ENCODE measurements at regions not wholly inside any gene's neighbourhood (a gene's known extent, or its start where the extent isn't known, plus 50 kb on each side); places are given as distances from the start of the nearest gene placed in this dataset.

DNA sequence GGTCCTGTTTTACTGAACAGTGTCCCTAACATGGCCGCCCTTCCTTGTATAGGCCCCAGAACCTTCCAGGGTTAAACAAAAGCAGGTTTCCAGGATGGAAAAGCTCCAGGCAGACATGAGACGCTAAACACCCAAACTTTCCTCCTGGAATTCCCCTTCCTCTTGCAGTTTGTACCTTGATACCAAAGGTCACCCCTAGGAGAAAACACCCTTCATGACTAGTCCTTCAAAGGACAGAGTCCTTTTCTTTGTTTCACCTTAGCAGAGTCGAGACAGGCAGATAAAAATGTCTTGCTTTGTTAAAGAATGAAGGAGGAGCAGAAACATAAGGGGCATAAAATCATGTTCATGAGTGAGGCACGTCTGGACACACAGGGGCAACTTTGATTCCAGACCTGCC is 247.5 kb downstream of the BCOR start:
- TF ChIP-seq, protein P1, sequence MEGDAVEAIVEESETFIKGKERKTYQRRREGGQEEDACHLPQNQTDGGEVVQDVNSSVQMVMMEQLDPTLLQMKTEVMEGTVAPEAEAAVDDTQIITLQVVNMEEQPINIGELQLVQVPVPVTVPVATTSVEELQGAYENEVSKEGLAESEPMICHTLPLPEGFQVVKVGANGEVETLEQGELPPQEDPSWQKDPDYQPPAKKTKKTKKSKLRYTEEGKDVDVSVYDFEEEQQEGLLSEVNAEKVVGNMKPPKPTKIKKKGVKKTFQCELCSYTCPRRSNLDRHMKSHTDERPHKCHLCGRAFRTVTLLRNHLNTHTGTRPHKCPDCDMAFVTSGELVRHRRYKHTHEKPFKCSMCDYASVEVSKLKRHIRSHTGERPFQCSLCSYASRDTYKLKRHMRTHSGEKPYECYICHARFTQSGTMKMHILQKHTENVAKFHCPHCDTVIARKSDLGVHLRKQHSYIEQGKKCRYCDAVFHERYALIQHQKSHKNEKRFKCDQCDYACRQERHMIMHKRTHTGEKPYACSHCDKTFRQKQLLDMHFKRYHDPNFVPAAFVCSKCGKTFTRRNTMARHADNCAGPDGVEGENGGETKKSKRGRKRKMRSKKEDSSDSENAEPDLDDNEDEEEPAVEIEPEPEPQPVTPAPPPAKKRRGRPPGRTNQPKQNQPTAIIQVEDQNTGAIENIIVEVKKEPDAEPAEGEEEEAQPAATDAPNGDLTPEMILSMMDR (conservative IDR thresholded peaks at IDR 0.05) = no peak
- H3K27ac ChIP-seq = no peak overlapping the region

DNA sequence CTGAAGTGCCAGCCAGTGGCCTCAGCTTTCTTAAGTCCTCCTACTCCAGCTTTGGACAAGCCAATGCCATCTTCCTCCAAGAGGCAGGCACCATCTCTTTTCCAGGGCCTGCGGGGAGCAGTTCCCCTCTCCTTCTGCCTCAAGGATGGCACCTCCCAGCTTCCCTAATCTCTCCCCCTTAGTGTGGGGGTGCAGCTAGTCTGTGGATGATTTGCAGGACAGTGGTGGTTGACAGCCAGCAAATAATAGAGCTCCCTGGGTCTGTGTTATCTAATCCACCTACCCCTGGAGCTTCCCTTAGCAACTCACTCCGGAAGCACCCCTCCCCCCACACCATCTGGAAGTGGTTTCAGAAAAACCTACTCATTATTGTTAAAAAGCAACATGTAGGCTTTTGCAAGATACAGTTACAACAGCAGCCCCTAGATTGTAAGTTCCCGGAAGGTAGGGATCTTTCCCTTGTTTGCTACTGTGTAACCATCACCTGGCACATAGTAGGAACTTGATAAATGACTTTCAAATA is 247.1 kb downstream of the BCOR start:
- TF ChIP-seq, protein P1 (conservative IDR thresholded peaks at IDR 0.05) = no peak
- no peak overlapping the region for H3K27ac ChIP-seq

DNA sequence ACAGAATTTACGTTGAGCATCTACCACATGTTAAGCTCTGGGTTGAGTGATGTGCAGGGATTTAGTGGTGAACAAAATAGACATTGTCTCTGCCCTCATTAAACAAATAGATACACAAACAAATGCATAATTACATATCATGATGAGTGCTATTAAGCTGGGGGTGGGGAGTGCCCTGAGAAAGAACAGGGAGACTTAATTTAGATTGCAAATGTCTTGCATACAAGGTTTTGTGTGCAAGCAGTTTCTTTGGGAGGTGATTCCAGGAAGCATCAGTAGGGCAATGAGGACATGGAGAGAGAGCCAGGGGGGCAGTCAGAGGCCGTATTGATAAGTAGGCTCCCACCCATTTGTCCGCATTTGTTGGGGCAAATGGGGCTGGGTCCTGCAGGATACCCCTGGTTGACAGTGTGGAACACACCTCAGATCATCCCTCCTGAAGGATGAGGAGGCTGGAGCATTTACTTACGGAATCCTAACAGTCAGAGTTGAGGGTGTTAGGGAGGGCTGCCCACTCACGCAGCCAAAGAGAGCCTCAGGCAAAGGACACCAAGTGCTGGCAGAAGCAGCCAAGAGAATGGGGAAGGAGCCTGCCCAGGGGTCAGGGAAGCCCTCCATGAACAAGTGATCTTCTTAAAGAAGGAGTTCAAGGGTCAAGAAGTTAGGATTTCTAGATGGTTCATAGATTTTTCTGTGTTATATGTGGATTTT is 245.9 kb downstream of the BCOR start:
- no peak overlapping the region for H3K27ac ChIP-seq
- TF ChIP-seq, protein P1 (conservative IDR thresholded peaks at IDR 0.05) = no peak

DNA sequence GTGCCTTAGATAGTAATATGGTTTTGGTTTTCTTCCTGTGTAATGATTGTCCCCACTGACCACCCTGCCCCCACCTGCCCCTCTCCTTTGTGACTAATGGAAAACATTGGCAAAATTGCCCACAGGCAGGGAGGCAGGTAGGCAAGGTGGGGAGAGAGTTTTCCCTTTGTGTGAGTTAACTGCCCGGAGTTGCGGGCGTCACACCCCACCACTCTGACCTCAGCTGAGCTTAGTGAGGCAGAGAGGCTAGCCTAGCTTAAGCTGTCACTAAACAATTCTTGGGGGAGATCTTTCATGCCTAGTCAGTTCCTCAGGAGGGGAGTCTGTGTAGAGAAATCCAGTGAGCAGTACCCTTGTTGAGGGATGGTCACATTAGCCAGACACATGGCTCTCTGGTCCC is 245.3 kb downstream of the BCOR start:
- no peak overlapping the region for H3K27ac ChIP-seq
- TF ChIP-seq, protein P1 (conservative IDR thresholded peaks at IDR 0.05) = no peak

DNA sequence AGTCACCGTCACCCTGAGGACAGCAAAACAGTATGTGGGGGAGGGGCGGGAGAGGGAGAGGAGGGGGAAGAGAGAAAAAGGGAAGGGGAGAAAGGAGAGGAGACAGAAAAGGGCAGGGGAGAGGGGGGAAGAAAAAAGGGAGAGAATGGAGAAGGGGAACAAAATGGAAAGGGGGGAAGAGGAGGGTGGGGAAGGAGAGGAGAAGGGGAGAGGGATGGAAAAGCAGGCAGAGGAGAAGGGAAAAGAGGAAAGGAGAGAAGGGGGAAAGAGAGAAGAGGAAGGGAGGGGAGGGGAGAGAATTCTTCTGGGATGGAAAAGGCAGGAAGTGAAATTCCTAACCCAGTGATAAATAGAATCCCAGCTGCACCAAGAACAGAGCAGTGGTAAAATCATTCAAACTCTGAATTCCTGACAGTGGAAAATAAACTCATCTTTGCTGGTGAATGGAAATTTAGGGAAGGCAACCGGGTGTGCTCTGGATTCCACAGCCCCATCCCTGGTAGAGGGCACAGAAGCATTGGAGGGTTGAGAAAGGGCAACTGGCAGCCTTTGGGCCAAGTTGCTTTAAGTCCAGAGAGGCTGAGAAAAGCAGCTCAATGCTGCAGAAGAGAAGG is 244.2 kb downstream of the BCOR start:
- TF ChIP-seq, protein P1 (conservative IDR thresholded peaks at IDR 0.05) = no peak
- H3K27ac ChIP-seq = no peak overlapping the region

DNA sequence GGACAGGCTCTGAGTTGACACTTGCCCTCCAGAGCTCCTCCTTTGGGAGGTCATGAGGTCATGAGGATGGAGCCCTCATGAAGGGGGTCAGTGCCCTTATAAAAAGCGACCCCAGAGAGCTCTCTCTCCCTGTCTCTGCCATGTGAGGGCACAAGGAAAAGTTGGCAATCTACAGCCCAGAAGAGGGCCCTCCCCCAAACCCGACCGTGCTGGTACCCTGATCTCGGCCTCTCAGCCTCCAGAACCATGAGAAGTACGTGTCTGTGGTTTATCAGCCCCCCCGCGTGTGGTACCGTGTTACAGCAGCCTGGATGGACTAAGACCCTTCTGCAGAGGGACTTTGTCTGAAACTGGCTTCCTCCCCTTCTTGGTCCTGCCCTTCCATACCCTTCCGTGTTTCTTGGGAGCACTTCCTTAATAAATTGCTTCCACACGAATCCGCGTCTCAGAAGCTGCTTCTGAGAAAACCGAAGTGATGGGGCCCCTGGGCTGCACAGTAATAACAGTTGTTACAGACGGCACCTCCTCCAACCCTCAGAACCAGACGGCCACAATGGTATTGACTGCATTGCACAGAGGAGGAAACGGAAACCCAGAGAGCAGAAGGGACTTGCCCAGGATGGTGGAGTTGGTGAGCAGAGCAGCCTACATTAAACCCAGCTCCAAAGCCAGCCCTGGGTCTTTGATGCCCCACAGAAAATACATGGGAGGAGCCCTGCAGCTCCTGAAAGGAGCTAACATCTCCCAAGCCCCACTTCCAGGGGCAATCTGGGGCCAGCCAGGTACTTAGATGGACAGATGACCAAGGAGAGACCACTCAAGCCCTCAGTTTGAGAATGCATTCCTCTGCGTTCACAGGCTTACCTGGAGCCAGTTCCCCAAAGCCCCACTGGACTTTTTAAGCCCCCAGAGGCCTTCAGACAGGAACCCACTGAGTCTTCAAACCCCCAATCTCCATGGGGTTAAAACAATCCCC is 242.7 kb downstream of the BCOR start:
- peak overlapping the region; percentile 73; the same call in 1 of the 2 replicates for H3K27ac ChIP-seq
- TF ChIP-seq, protein P1 (conservative IDR thresholded peaks at IDR 0.05) = no peak

DNA sequence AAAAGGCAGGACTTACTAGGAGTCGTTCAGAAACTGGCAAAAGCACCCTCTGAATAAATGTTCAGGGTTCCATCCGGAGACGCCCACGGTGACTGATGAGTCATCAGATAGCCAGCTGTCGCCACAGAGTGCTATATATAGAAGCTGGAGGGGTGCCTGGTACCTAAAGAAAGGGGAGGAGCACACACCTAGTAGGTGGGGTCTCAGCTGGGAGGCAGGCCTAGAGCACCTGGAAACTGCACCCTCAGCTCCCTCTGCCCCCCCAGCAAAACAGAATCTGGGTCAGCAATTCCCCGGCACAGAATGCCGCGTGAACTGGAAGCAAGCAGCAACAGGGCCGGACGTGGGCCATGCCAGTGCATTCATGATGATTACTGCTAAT is 242.0 kb downstream of the BCOR start:
- TF ChIP-seq, protein P1 (conservative IDR thresholded peaks at IDR 0.05) = no peak
- peak overlapping the region; percentile 73 for H3K27ac ChIP-seq

All from VCaP (cell line).